Upper lobe of right lung (tissue), 1 donor: ENCODE measurements at regions not wholly inside any gene's neighbourhood (a gene's known extent, or its start where the extent isn't known, plus 50 kb on each side); places are given as distances from the start of the nearest gene placed in this dataset.

Experiments used
- ATAC-seq: fragments of 200-7000 bp; cut with Tn5 transposase; one replicate; pipeline ENCODE4 v1.9.1; 2020; ENCODE audit warnings: mild to moderate bottlenecking, moderate library complexity
- DNase-seq: peaks from one replicate; pipeline ENCODE4 v3.0.0-alpha.2; 2020
- H3K27ac ChIP-seq: fragments of 200-600 bp; one replicate; pipeline ENCODE4 v1.8.0; 2022
- H3K27me3 ChIP-seq: fragments of 200-600 bp; one replicate; pipeline ENCODE4 v1.8.0; 2022; ENCODE audit warnings: mild to moderate bottlenecking
- H3K36me3 ChIP-seq: fragments of 200-600 bp; one replicate; pipeline ENCODE4 v1.8.0; 2022
- H3K4me1 ChIP-seq: fragments of 200-600 bp; one replicate; pipeline ENCODE4 v1.8.0; 2022
- H3K4me3 ChIP-seq: fragments of 200-600 bp; one replicate; pipeline ENCODE4 v1.8.0; 2022; ENCODE audit warnings: mild to moderate bottlenecking
- H3K9me3 ChIP-seq: fragments of 200-600 bp; one replicate; pipeline ENCODE4 v1.8.0; 2022
- intact Hi-C: fragments of 100-400 bp; cut with DNase I; formaldehyde crosslinking; loops from one replicate; pipeline ENCODE4 v1.11.0; 2022
- TF ChIP-seq, protein P1 (sequence below): fragments of 200-600 bp; IDR thresholded peaks from one replicate; pipeline ENCODE4 v1.8.0; 2022; ENCODE audit warnings: antibody characterized with exemption
- donor health status: DM: no; HTN: yes; CAD: no; lungs with severe emphysema.

DNA sequence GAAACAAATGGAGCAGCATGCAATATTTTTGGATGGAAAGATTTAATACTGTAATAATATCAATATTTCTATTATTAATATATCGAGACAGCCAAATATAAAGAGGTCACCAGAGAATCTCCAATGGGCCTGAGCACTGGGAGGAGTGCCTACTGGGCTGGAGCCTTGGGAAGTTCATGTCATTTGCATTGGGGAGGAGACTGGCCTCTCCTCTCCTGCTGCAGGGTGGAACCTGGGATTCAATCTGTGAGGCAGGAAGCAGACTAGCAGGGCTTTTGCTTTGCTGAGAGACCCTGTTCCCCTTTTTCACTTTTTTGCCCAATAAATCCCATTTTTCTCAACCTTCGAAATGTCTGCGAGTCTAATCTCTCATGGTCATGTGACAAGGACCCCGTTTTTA, 390.6 kb upstream of the CYRIA start:
- H3K4me1 ChIP-seq: no peaks in the 10 kb centered on the region
- H3K27me3 ChIP-seq: no peaks in the 10 kb centered on the region
- H3K9me3 ChIP-seq: no peaks in the 10 kb centered on the region
- intact Hi-C loops: no loop called here
- no peaks in the 10 kb centered on the region for H3K36me3 ChIP-seq
- H3K4me3 ChIP-seq: no peak overlapping the region
- ATAC-seq: no peak
- no peak for DNase-seq
- TF ChIP-seq, protein P1, sequence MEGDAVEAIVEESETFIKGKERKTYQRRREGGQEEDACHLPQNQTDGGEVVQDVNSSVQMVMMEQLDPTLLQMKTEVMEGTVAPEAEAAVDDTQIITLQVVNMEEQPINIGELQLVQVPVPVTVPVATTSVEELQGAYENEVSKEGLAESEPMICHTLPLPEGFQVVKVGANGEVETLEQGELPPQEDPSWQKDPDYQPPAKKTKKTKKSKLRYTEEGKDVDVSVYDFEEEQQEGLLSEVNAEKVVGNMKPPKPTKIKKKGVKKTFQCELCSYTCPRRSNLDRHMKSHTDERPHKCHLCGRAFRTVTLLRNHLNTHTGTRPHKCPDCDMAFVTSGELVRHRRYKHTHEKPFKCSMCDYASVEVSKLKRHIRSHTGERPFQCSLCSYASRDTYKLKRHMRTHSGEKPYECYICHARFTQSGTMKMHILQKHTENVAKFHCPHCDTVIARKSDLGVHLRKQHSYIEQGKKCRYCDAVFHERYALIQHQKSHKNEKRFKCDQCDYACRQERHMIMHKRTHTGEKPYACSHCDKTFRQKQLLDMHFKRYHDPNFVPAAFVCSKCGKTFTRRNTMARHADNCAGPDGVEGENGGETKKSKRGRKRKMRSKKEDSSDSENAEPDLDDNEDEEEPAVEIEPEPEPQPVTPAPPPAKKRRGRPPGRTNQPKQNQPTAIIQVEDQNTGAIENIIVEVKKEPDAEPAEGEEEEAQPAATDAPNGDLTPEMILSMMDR: no peak
- no peak overlapping the region for H3K27ac ChIP-seq

DNA sequence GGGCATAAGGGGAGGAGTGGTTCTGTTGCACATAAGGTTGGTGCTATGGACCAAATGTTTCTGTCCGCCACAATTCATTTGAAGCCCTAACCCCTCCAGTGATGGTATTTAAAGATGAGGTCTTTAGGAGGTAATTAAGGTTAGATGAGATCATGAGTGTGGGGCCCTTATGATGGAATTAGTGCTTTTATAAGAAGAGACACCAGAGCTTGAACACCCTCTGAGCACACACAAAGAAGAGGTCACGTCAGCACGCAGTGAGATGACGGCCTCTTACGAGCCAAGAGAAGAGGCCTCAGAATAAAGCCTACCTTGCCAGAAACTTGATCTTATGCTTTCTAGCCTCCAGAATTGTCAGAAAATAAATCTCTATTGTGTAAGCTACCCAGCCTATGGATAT, 386.4 kb upstream of the CYRIA start:
- DNase-seq (no peak), ATAC-seq (no peak)
- intact Hi-C loops: no loop called here
- H3K9me3 ChIP-seq: no peaks in the 10 kb centered on the region
- H3K27ac ChIP-seq: no peak overlapping the region
- no peak overlapping the region for H3K4me3 ChIP-seq
- H3K4me1 ChIP-seq: no peaks in the 10 kb centered on the region
- no peaks in the 10 kb centered on the region for H3K36me3 ChIP-seq
- H3K27me3 ChIP-seq: no peaks in the 10 kb centered on the region
- TF ChIP-seq, protein P1: no peak

DNA sequence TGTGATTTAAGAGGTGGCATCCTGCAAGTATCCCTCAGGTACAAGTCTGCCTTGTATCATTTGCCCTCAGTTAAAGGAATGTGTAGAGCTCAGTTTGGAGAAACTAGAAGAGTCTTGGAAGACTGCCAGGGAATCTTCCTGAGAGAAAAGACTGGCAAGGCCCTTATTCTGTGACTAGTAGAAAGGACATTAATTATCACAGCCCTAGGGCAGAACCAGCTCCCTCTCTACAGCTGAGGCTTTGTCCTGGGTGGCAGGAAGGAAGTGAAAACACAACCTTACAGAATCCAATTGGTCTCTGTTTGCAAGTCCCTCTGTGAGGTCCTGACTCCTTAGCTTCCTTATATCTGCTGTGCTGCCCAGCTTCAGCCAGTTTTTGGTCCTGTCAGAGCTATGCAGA, 385.9 kb upstream of the CYRIA start:
- TF ChIP-seq, protein P1: no peak
- ATAC-seq: no peak
- intact Hi-C loops: no loop called here
- Histone ChIP-seq H3K27me3 (no peaks in the 10 kb centered on the region), H3K4me3 (no peak overlapping the region), H3K27ac (no peak overlapping the region), H3K36me3 (no peaks in the 10 kb centered on the region), H3K9me3 (no peaks in the 10 kb centered on the region), H3K4me1 (no peaks in the 10 kb centered on the region)
- no peak for DNase-seq

DNA sequence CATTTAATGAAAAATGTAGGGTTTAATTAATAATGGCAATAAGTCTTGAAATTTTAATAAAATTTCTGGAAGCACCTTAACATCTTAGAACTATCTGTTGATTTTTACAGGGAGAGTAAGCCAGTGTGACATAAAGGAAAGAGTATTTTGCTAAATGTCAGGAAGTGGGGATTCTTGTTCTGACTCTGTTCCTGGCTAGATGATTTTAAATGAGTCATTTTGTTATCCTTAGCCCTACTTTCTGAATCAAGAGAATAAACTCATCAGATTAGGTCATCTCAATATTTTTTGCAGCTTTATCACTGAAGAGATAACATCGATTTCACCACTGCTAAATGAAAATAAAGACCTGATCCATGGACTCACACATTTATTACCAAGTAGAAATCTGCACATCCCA, 377.5 kb upstream of the CYRIA start:
- Histone ChIP-seq H3K27ac (no peak overlapping the region), H3K36me3 (no peaks in the 10 kb centered on the region), H3K27me3 (no peaks in the 10 kb centered on the region), H3K4me3 (no peak overlapping the region), H3K4me1 (no peaks in the 10 kb centered on the region), H3K9me3 (no peaks in the 10 kb centered on the region)
- TF ChIP-seq, protein P1: no peak
- ATAC-seq: no peak
- no peak for DNase-seq
- intact Hi-C loops: no loop called here

DNA sequence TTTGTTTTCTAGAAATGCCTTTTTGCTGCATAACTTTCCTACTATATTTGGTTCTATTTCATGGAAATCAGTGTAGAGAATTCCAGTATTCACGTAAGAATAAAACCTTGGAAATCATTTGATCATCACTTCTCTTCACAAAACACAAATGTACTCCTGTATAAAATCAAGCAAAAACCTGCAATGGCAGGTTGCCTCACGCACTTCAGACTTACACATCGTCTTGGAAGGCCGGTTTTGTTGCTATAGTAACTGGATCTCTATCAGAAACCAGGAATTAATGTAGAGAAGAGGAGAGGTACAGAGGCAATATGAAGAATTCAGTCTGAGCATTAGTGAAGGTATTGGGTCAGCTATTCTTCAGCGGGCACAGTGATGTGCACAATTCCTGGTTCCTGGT, 370.7 kb upstream of the CYRIA start:
- intact Hi-C loops: no loop called here
- no peak for ATAC-seq
- Histone ChIP-seq H3K9me3 (no peaks in the 10 kb centered on the region), H3K27me3 (no peaks in the 10 kb centered on the region), H3K27ac (no peak overlapping the region), H3K4me3 (no peak overlapping the region), H3K36me3 (no peaks in the 10 kb centered on the region), H3K4me1 (no peaks in the 10 kb centered on the region)
- TF ChIP-seq, protein P1: no peak
- no peak for DNase-seq

DNA sequence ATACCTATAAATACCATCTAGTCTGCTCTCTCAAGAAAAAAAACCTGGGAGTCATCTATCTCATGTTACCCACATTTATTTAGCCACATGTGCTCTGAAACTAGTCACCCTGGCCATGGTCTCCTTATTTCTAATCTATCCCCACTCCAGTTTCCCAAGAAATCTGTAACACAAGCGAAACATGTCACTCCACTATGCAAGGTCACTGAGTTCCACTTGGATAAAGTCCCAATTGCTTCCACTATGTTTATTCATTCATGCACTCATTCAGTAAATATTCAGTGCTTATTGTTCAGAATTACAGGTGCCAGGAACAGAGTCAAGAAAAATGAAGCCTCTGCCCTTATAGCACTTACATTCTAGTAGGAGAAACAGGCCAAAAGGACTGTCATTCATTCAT, 369.4 kb upstream of the CYRIA start:
- intact Hi-C loops: no loop called here
- Histone ChIP-seq H3K4me3 (no peak overlapping the region), H3K9me3 (no peaks in the 10 kb centered on the region), H3K36me3 (no peaks in the 10 kb centered on the region), H3K27ac (no peak overlapping the region), H3K4me1 (no peaks in the 10 kb centered on the region), H3K27me3 (no peaks in the 10 kb centered on the region)
- DNase-seq (no peak), ATAC-seq (no peak)
- TF ChIP-seq, protein P1: no peak
